Ovary (tissue), 3 donors: ENCODE measurements at regions not wholly inside any gene's neighbourhood (a gene's known extent, or its start where the extent isn't known, plus 50 kb on each side); places are given as distances from the start of the nearest gene placed in this dataset.

ENCODE experiments used
- CTCF ChIP-seq, 3 donors: fragments of 450-650 bp in 2 of 3; fragments of 200-600 bp in 1 of 3; IDR thresholded peaks; one replicate each; pipeline versions ENCODE4 v1.5.1 to v1.8.0; 2016 to 2022; ENCODE audit warnings: antibody characterized with exemption in 3 of 3, mild to moderate bottlenecking in 1 of 3
- EP300 ChIP-seq: sonication (generic); formaldehyde crosslinking; IDR thresholded peaks from one replicate; pipeline ENCODE4 v1.6.1; 2017; ENCODE audit warnings: antibody characterized with exemption
- donor health status: DM: no; HTN: no; CAD: no.

- TF ChIP-seq CTCF (IDR thresholded peaks at IDR 0.05) (no peak), EP300 (no peak)
Observed at GRCh38 chr6:18680842-18681241, 293.7 kb downstream of the RNF144B start.
